HepG2 (cell line): ENCODE measurements at regions not wholly inside any gene's neighbourhood (a gene's known extent, or its start where the extent isn't known, plus 50 kb on each side); places are given as distances from the start of the nearest gene placed in this dataset.

Experiments used
- ASH2L ChIP-seq: fragments of 300-600, 200-600 bp; sonication (generic); IDR thresholded peaks from 2 replicates; pipeline ENCODE4 v1.7.0; 2017; ENCODE audit warnings: low read depth, mild to moderate bottlenecking, moderate library complexity, mixed read lengths, low read length; ENCODE audit not compliant: insufficient read length
- ATF5 ChIP-seq: sonication (generic); formaldehyde crosslinking; IDR thresholded peaks from 2 replicates; pipeline ENCODE4 v1.4.0; 2020; ENCODE audit warnings: mild to moderate bottlenecking, low read depth, missing genetic modification reagents
- CEBPB ChIP-seq: IDR thresholded peaks from 2 replicates; pipeline ENCODE4 v1.6.1; 2011; ENCODE audit warnings: low read depth, low read length, improper control_type of control experiment, borderline replicate concordance
- ERF ChIP-seq: IDR thresholded peaks from 2 replicates; pipeline ENCODE4 v1.6.1; 2018; ENCODE audit warnings: missing biosample characterization, missing genetic modification reagents
- GPBP1L1 ChIP-seq: sonication (generic); formaldehyde crosslinking; IDR thresholded peaks from 2 replicates; pipeline ENCODE4 v1.5.0; 2020; ENCODE audit warnings: mild to moderate bottlenecking, missing genetic modification reagents
- GPN1 ChIP-seq: sonication (generic); formaldehyde crosslinking; IDR thresholded peaks from 2 replicates; pipeline ENCODE4 v1.5.1; 2020; ENCODE audit warnings: missing genetic modification reagents, borderline replicate concordance
- HNRNPL ChIP-seq: fragments of 200-400 bp; formaldehyde crosslinking; IDR thresholded peaks from 2 replicates; pipeline ENCODE4 v1.6.1; 2017; ENCODE audit warnings: mild to moderate bottlenecking, low read depth, low read length
- MAFK ChIP-seq, 2 experiments: IDR thresholded peaks in 1 of 2; conservative IDR thresholded peaks in 1 of 2; 2 replicates each; pipeline ENCODE4 v1.6.1; 2011; ENCODE audit warnings: improper control_type of control experiment in 2 of 2, low read length in 2 of 2
- MTF2 ChIP-seq: sonication (generic); formaldehyde crosslinking; IDR thresholded peaks from 2 replicates; pipeline ENCODE4 v1.5.0; 2020; ENCODE audit warnings: missing genetic modification reagents, borderline replicate concordance
- PAXIP1 ChIP-seq: sonication (generic); formaldehyde crosslinking; conservative IDR thresholded peaks from 2 replicates; pipeline ENCODE4 v1.4.0; 2020; ENCODE audit warnings: mild to moderate bottlenecking, missing genetic modification reagents, moderate library complexity
- RAD21 ChIP-seq: fragments of 450-650 bp; formaldehyde crosslinking; IDR thresholded peaks from 2 replicates; pipeline ENCODE4 v1.5.0; 2020; ENCODE audit warnings: mild to moderate bottlenecking
- RFXANK ChIP-seq: IDR thresholded peaks from 2 replicates; pipeline ENCODE4 v1.6.1; 2016
- RFXAP ChIP-seq: sonication (generic); formaldehyde crosslinking; IDR thresholded peaks from 2 replicates; pipeline ENCODE4 v1.4.0; 2020; ENCODE audit warnings: missing genetic modification reagents, borderline replicate concordance
- SMC3 ChIP-seq: IDR thresholded peaks from 2 replicates; pipeline ENCODE4 v1.6.1; 2011; ENCODE audit warnings: low read length, improper control_type of control experiment
- SP5 ChIP-seq: IDR thresholded peaks from 2 replicates; pipeline ENCODE4 v1.6.1; 2016; ENCODE audit warnings: low read depth, borderline replicate concordance
- TBX2 ChIP-seq: sonication (generic); formaldehyde crosslinking; IDR thresholded peaks from 2 replicates; pipeline ENCODE4 v1.5.0; 2020; ENCODE audit warnings: missing genetic modification reagents, mild to moderate bottlenecking, borderline replicate concordance
- UBTF ChIP-seq: sonication (generic); formaldehyde crosslinking; IDR thresholded peaks from 2 replicates; pipeline ENCODE4 v1.4.0; 2020; ENCODE audit warnings: mild to moderate bottlenecking, missing genetic modification reagents
- ZIK1 ChIP-seq: sonication (generic); formaldehyde crosslinking; IDR thresholded peaks from 2 replicates; pipeline ENCODE4 v1.5.0; 2020; ENCODE audit warnings: mild to moderate bottlenecking, low read depth, missing genetic modification reagents, borderline replicate concordance
- ZNF292 ChIP-seq: sonication (generic); formaldehyde crosslinking; IDR thresholded peaks from 2 replicates; pipeline ENCODE4 v1.8.1; 2022; ENCODE audit warnings: mild to moderate bottlenecking, low read depth, missing genetic modification reagents, borderline replicate concordance
- ZNF317 ChIP-seq: sonication (generic); formaldehyde crosslinking; IDR thresholded peaks from 2 replicates; pipeline ENCODE4 v1.5.0; 2020; ENCODE audit warnings: mild to moderate bottlenecking, missing genetic modification reagents
- ZNF382 ChIP-seq: sonication (generic); formaldehyde crosslinking; IDR thresholded peaks from 2 replicates; pipeline ENCODE4 v1.5.0; 2020; ENCODE audit warnings: missing genetic modification reagents, mild to moderate bottlenecking, borderline replicate concordance
- ZNF414 ChIP-seq: sonication (generic); formaldehyde crosslinking; IDR thresholded peaks from 2 replicates; pipeline ENCODE4 v1.5.0; 2020; ENCODE audit warnings: missing genetic modification reagents

GRCh38 chr11:107157146-107157808 is 139.0 kb upstream of the GUCY1A2 start (continued):
- TF ChIP-seq CEBPB: peak; percentile 44; the same call in 1 of the 2 replicates
- TF ChIP-seq GPN1 (CRISPR knock-in tag): no peak
- no peak for TF ChIP-seq ASH2L
- TF ChIP-seq ZNF317 (CRISPR knock-in tag): no peak
- no peak for TF ChIP-seq ATF5 (CRISPR knock-in tag)
- 0 out of 2 replicates have a peak, but pooled peaks have one; percentile 3 for TF ChIP-seq SMC3
- peak; percentile 96 for TF ChIP-seq RFXAP (CRISPR knock-in tag)
- TF ChIP-seq GPBP1L1 (CRISPR knock-in tag): no peak
- TF ChIP-seq ERF: no peak
- no peak for TF ChIP-seq TBX2 (CRISPR knock-in tag)
- TF ChIP-seq RFXANK (CRISPR knock-in tag): no peak
- TF ChIP-seq SP5 (CRISPR knock-in tag): no peak
- no peak for TF ChIP-seq ZNF414 (CRISPR knock-in tag)
- peak; percentile 99 for TF ChIP-seq MAFK (conservative IDR thresholded peaks at IDR 0.05 in 1 of 2, IDR thresholded peaks at IDR 0.05 in 1 of 2; ENCODE audit: low read length in 2 of 2)
- TF ChIP-seq HNRNPL: no peak
- no peak for TF ChIP-seq ZNF382 (CRISPR knock-in tag)
- TF ChIP-seq ZIK1 (CRISPR knock-in tag): no peak
- no peak for TF ChIP-seq MTF2 (CRISPR knock-in tag)
- TF ChIP-seq PAXIP1: peak; percentile 65; the same call in 1 of the 2 replicates
- TF ChIP-seq UBTF (CRISPR knock-in tag): no peak
- no peak for TF ChIP-seq ZNF292 (CRISPR knock-in tag)
- no peak for TF ChIP-seq RAD21 (CRISPR knock-in tag)
